GM19452 (cell line): ENCODE measurements at regions not wholly inside any gene's neighbourhood (a gene's known extent, or its start where the extent isn't known, plus 50 kb on each side); places are given as distances from the start of the nearest gene placed in this dataset.

ENCODE experiments used
- ATAC-seq: cut with Tn5 transposase; IDR thresholded peaks from one replicate; pipeline ENCODE4 v1.9.1; 2021; ENCODE audit not compliant: unreplicated experiment

- no peak for ATAC-seq
Measured at GRCh38 chr15:96088650-96089049, 241.8 kb upstream of the NR2F2 start.

DNA sequence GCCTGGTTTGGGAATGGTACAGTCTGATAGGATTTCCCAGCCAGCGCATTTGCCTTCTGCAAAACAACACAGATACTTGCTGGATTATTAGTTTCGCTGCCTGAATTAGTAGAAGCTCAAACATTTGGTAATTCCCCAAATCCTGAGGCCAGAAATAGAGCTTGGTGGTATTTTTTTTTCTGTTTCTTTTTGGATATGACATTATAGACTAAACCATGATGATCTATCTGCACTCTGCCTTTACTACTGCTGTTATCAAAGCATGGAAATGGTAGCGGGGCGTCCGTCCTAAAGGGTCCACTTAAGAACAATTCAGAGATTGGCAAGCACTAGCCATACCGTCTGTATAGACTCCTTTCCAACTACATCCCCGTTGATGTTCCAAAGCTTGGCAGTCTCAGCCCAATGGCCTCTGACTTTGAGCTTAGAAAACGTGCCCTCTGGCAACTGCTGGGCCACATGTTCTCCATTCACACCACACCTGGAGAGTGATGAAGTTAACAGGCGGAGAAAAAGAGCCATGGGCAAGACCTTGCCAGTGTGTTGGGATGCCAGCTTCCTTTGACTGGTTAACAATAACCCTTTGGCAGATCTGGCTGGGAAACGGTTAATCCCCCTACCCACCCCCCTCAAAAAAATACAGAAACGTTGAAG lies 241.0 kb upstream of the NR2F2 start:
- ATAC-seq: no peak

- ATAC-seq: no peak
Measured at GRCh38 chr15:96092186-96092585, 238.3 kb upstream of the NR2F2 start.

DNA sequence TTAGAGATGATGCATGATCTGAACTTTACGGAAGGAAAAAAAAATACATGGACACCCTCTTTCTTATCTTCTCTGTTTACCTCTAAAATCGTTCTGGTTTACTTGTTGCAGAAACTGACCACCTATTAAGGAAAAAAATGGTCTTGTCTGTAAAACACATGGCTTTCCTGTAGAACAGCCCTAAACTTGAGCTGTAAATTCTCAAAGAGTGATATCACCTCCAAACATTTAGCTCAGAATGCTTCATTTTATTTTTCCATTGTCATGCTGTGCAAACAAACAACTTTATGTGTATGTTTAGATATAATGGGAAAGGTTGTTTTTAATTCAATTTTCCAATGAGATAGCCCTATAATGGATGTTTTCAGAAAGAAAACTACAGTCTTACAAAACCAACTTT lies 237.4 kb upstream of the NR2F2 start:
- ATAC-seq: no peak

GRCh38 chr15:96097661-96098060 lies 232.8 kb upstream of the NR2F2 start:
- no peak for ATAC-seq

GRCh38 chr15:96102631-96103030 lies 227.9 kb upstream of the NR2F2 start:
- ATAC-seq: no peak

- no peak for ATAC-seq
Measured at GRCh38 chr15:96106181-96106580, 224.3 kb upstream of the NR2F2 start.

GRCh38 chr15:96106628-96107027 lies 223.9 kb upstream of the NR2F2 start:
- no peak for ATAC-seq

- no peak for ATAC-seq
Measured at GRCh38 chr15:96107916-96108315, 222.6 kb upstream of the NR2F2 start.

DNA sequence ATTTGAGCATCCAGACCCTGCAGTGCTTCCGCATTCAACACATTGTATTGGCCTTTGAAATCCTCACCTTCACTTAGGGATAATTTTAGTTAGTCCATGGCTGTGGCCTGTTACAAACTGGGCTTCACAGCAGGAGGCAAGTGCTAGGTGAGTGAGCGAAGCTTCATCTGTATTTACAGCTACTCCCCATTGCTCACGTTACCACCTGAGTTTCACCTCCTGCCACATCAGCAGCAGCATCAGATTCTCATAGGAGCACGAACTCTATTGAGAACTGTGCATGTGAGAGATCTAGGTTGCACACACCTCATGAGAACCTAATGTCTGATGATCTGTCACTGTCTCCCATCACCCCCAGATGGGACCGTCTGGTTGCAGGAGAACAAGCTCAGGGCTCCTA lies 222.1 kb upstream of the NR2F2 start:
- ATAC-seq: no peak

DNA sequence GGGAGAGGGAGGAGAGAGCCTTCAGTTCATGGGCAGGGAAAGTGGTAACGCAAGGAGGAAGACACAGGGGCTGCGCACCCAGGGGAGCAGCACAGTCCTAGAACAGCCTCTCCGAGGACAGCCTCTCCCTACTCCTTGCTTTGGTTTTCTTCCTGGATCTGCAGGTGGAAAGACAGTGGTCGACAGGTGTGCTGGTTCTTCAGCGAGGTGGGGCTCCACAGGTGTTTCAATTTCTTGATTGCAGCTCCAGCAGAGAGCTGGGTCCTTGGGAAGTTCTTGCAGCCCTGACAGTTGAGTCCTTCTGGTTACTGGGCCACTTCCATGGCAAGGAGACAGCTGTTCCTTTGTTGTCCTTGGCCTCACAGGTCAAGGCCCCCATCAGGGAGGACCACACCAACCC lies 220.7 kb upstream of the NR2F2 start:
- ATAC-seq: no peak

GRCh38 chr15:96112018-96112417 lies 218.5 kb upstream of the NR2F2 start:
- ATAC-seq: no peak

DNA sequence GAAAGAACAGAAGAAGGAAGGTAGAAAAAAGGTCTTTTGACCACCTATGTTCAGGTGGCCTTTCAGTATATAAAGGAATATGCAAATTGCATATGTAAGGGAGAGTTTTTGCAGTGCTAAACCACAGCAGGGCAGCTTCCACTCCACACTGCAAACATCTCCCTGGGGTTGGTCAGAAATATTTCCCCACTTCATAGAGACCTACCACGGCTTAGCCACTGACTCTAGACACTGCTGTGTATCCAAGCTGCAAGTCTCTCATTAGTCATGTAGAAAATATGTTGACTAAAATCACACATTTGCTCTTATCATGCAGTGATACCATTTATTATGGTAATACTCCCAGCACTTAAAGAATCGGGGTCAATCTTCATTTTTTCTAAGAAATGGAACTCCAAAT lies 214.9 kb upstream of the NR2F2 start:
- no peak for ATAC-seq

DNA sequence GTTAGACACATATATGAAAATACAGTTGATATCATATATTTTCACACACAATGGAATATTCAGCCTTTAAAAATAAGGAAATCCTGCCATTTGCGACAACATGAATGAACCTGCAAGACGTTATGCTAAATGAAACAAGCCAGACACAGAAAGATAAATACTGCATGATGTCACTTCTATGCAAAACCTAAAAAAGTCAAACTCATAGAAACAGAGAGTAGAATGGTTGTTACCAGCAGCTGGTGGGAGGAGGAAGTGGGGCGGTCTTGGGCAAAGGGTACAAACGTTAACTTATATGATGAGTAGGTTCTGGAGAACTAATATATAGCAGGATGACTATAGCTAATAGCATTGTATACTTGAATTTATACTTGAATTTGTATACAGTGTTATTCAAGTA lies 213.2 kb upstream of the NR2F2 start:
- ATAC-seq: no peak

- ATAC-seq: no peak
Measured at GRCh38 chr15:96119734-96120133, 210.8 kb upstream of the NR2F2 start.

DNA sequence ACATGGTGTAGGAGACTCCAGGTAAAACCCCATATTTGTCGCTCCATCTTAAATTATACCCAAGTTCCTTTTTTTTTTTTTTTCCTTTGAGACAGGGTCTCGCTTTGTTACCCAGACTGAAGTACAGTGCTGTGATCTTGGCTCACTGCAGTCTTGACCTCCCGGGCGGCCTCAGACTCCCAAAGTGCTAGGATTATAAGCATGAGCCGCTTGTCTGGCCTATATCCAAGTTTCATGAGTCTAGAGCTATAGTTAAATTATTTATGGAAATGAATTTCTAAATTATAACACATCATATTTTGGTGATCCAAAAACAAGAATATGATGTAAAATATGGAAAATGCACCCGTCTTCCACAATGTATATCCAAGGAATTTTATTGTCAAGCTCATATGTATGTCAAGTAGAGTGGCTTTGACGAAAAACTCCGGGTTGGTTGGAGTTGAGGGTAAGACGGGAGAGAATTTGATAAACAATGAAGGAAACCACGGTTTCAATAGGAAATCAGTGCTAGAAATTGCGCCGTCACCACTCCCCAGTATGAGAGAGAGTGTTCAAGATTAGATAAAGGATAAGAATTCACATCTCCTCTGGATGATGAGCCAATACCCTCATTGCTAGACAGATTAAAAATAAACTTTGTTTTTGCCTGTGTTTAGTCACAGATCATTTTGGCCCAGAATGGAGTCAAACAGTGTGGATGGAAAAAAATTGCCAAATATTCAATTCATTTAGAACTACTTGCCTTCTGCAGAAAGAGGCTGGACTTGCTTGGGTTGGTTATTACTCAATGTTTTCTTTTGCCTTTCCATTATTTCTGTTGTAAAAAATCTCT lies 209.2 kb upstream of the NR2F2 start:
- no peak for ATAC-seq

DNA sequence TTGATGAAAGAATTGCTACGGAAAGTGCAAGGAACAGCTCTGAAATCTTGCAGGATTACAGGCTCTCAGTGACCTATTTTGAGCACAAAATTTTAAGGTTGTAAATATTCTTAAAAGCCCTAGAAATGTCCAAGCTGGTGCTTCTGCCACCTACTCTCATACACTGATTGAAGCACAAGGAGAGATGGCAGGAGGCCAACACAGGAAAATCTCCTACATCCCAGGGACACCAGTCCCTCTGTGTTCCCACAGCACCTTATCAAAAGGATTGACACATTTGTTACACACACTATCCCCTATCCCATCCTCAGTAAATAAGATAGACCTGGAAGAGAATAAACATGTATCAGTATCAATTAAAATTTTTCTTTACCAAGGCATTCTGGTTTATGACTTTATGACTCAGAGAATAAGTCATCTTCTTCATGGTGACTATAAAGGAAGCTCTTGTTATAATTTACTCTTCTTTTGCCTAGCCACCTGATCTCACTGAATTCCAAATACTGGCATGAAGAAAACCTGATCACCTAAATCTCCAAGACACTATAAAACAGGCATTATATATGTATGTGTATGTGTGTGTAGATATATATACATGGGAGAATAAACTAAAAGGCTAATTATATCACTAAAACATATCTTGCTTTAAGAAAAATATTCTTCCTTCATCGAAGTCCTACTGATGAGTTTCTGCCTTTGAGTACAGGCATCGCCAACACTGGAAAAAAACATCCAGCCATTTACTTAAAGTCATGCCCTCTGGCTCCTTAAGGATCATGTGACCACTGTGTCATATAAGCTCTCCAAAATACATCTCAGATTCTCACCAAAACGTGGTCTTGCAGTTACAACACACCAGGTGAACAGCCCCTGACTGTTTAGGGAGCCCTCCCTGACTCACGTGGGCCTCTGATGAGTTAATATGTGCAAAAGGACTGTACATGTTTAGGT lies 208.1 kb upstream of the NR2F2 start:
- ATAC-seq: no peak

GRCh38 chr15:96123028-96123400 lies 207.5 kb upstream of the NR2F2 start:
- no peak for ATAC-seq

DNA sequence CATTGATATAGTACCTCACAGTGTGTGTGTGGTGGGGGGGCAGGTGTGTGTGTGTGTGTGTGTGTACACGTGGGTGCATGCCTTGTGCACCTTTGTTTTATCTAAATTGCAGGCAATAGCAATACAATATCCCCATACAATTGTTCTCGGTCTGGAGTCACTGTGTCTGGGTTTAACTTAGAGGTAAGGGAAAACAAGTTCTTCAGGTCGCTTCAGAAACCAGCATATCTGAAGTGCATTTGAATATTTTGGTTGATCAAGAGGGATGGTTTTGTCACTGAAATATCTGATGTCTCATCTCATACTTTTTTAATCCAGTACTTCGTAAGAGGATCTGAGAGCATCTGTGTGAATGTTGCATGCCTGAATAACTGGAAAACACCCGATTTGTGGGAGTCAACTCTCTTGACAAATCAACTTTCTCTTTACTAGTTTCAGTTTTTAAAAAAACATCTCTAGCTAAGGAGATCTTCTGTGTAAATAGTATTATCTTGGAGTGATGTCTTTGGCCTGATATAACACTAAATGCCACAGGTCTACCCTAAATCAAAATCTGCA lies 206.8 kb upstream of the NR2F2 start:
- ATAC-seq: no peak

GRCh38 chr15:96124436-96124835 lies 206.1 kb upstream of the NR2F2 start:
- no peak for ATAC-seq

GRCh38 chr15:96125721-96126415 lies 204.6 kb upstream of the NR2F2 start:
- no peak for ATAC-seq
